GM12891 (cell line): ENCODE measurements at regions not wholly inside any gene's neighbourhood (a gene's known extent, or its start where the extent isn't known, plus 50 kb on each side); places are given as distances from the start of the nearest gene placed in this dataset.

Source experiments
- PAX5 ChIP-seq: IDR thresholded peaks from 2 replicates; pipeline ENCODE4 v1.6.1; 2011; ENCODE audit warnings: low read length, moderate library complexity, mild to moderate bottlenecking; ENCODE audit not compliant: insufficient read depth, severe bottlenecking
- POLR2A ChIP-seq: IDR thresholded peaks from 2 replicates; pipeline ENCODE4 v1.6.1; 2011; ENCODE audit warnings: low read depth, low read length, control low read depth
- POLR2AphosphoS5 ChIP-seq: IDR thresholded peaks from 2 replicates; pipeline ENCODE4 v1.6.1; 2011; ENCODE audit warnings: low read depth, low read length, control low read depth
- SPI1 ChIP-seq: IDR thresholded peaks from 2 replicates; pipeline ENCODE4 v1.6.1; 2011; ENCODE audit warnings: low read depth, low read length, control low read depth

GRCh38 chr3:5290915-5291314, 103.4 kb downstream of the EDEM1 start:
- TF ChIP-seq PAX5 = no peak
- TF ChIP-seq SPI1 = no peak
- TF ChIP-seq POLR2A = no peak
- no peak for TF ChIP-seq POLR2AphosphoS5
